K562 (cell line): ENCODE measurements at regions not wholly inside any gene's neighbourhood (a gene's known extent, or its start where the extent isn't known, plus 50 kb on each side); places are given as distances from the start of the nearest gene placed in this dataset.

ENCODE experiments used
- ATAC-seq: fragments of 200-7000 bp; cut with Tn5 transposase; 3 replicates; pipeline ENCODE4 v1.9.1; 2020; ENCODE audit warnings: moderate library complexity
- BruUV-seq: library from RNA; stranded (reverse); fragments of 400-500 nt; replicated peaks from 2 replicates; lab custom pipeline; 2021; lab: Mats Ljungman, UMichigan
- CTCF ChIA-PET: fragments of 300-600 bp; formaldehyde crosslinking; extraction: SDS; loops from one replicate; lab custom pipeline; 2021; ENCODE audit warnings: low intra/inter-chr PET ratio; lab: Yijun Ruan, JAX
- POLR2A ChIA-PET: fragments of 300-600, 350-650 bp; sonication (Branson Sonifier 250); formaldehyde crosslinking; extraction: SDS; loops from one replicate; lab custom pipeline; 2021; ENCODE audit warnings: antibody characterized with exemption, inconsistent platforms; lab: Yijun Ruan, JAX
- DNase-seq, 4 experiments: peaks; one replicate each; pipeline versions ENCODE4 v3.0.0 to v3.0.0-alpha.2; 2011 to 2018; ENCODE audit warnings: low spot score in 3 of 4, mixed read lengths in 3 of 4; ENCODE audit errors: extremely low read depth in 1 of 4
- FAIRE-seq: peaks from 2 replicates; lab custom pipeline; 2011; peaks lifted over from hg19 to GRCh38; lab: Jason Lieb, UNC
- H2AFZ ChIP-seq: 2 replicates; pipeline ENCODE4 v1.6.0; 2011; ENCODE audit warnings: low read depth, low read length, control low read depth, inconsistent platforms
- H3K27ac ChIP-seq: fragments of 200-600 bp; 3 replicates; pipeline ENCODE4 v1.8.0; 2011; ENCODE audit warnings: low read depth, mild to moderate bottlenecking, control low read depth, inconsistent platforms, low read length, moderate library complexity, mixed read lengths; ENCODE audit errors: extremely low read depth
- H3K27me3 ChIP-seq, 2 experiments: fragments of 300-600 bp in 1 of 2; 2 replicates in 1 of 2; 3 replicates in 1 of 2; pipeline versions ENCODE4 v1.6.0 to v1.8.0; 2011; ENCODE audit warnings: inconsistent platforms in 2 of 2, low read length in 2 of 2, mild to moderate bottlenecking in 1 of 2, mixed read lengths in 1 of 2, moderate library complexity in 1 of 2; ENCODE audit not compliant: control insufficient read depth in 2 of 2, insufficient read depth in 2 of 2
- H3K36me3 ChIP-seq: fragments of 300-600 bp; 3 replicates; pipeline ENCODE4 v1.8.0; 2011; ENCODE audit warnings: mild to moderate bottlenecking, low read length, inconsistent platforms; ENCODE audit not compliant: control insufficient read depth, insufficient read depth
- H3K4me1 ChIP-seq, 2 experiments: fragments of 200-600 bp in 1 of 2; replicated peaks in 1 of 2; 2 replicates in 1 of 2; 3 replicates in 1 of 2; pipeline versions ENCODE4 v1.5.1 to v1.8.0; 2011; ENCODE audit warnings: inconsistent platforms in 2 of 2, low read length in 2 of 2, mild to moderate bottlenecking in 1 of 2, mixed read lengths in 1 of 2, moderate library complexity in 1 of 2; ENCODE audit not compliant: control insufficient read depth in 2 of 2, insufficient read depth in 2 of 2
- H3K4me2 ChIP-seq: 2 replicates; pipeline ENCODE4 v1.6.1; 2011; ENCODE audit warnings: low read length, control low read depth, inconsistent platforms, mixed read lengths; ENCODE audit not compliant: insufficient read depth
- H3K4me3 ChIP-seq: fragments of 200-600 bp; sonication (generic), shearing (Covaris generic); 2 replicates; pipeline ENCODE4 v1.5.1; 2016; ENCODE audit warnings: control low read depth, inconsistent platforms
- H3K79me2 ChIP-seq: fragments of 200-600 bp; 3 replicates; pipeline ENCODE4 v1.8.0; 2011; ENCODE audit warnings: low read length, inconsistent platforms; ENCODE audit not compliant: control insufficient read depth, insufficient read depth
- H3K9ac ChIP-seq, 2 experiments: 2 replicates each; pipeline versions ENCODE4 v1.6.0 to v1.6.1; 2011; ENCODE audit warnings: low read depth in 2 of 2, low read length in 2 of 2, control low read depth in 1 of 2, inconsistent platforms in 1 of 2, mild to moderate bottlenecking in 1 of 2, mixed read lengths in 1 of 2; ENCODE audit not compliant: insufficient read depth in 1 of 2
- H3K9me1 ChIP-seq: one replicate; pipeline ENCODE4 v1.6.0; 2011; ENCODE audit warnings: inconsistent platforms, mild to moderate bottlenecking, low read length, moderate library complexity; ENCODE audit not compliant: control insufficient read depth, insufficient read depth
- H3K9me3 ChIP-seq: replicated peaks from 2 replicates; pipeline ENCODE4 v1.5.1; 2011; ENCODE audit warnings: low read depth, low read length, inconsistent platforms; ENCODE audit not compliant: control insufficient read depth, insufficient read depth
- H4K20me1 ChIP-seq: replicated peaks from 2 replicates; pipeline ENCODE4 v1.6.1; 2011; ENCODE audit warnings: low read length, inconsistent platforms, mixed read lengths; ENCODE audit not compliant: control insufficient read depth, insufficient read depth
- CTCFL ChIP-seq: IDR thresholded peaks from 2 replicates; pipeline ENCODE4 v1.6.1; 2011; ENCODE audit warnings: borderline replicate concordance, low read depth, mild to moderate bottlenecking, moderate library complexity, low read length; ENCODE audit not compliant: insufficient read depth, poor library complexity, severe bottlenecking
- MECOM ChIP-seq: fragments of 250-450 bp; sonication (Bioruptor Pico); IDR thresholded peaks from 2 replicates; pipeline ENCODE4 v1.8.0; 2022; ENCODE audit warnings: inconsistent platforms
- MEF2D ChIP-seq: conservative IDR thresholded peaks from 2 replicates; pipeline ENCODE4 v1.6.1; 2016; ENCODE audit warnings: low read depth, missing genetic modification characterization, missing compliant biosample characterization
- RBM25 ChIP-seq: fragments of 200-400 bp; formaldehyde crosslinking; IDR thresholded peaks from 2 replicates; pipeline ENCODE4 v1.6.1; 2018; ENCODE audit warnings: low read length, low read depth, moderate library complexity; ENCODE audit not compliant: severe bottlenecking
- RFX7 ChIP-seq: fragments of 250-450 bp; sonication (Bioruptor Pico); IDR thresholded peaks from 2 replicates; pipeline ENCODE4 v1.5.1; 2021; ENCODE audit warnings: mild to moderate bottlenecking
- RUNX1 ChIP-seq: sonication (generic); IDR thresholded peaks from 2 replicates; pipeline ENCODE4 v1.6.1; 2016; ENCODE audit warnings: antibody characterized with exemption, low read depth
- SP1 ChIP-seq: sonication (generic); formaldehyde crosslinking; IDR thresholded peaks from 2 replicates; pipeline ENCODE4 v1.8.1; 2022; ENCODE audit warnings: mild to moderate bottlenecking, missing genetic modification reagents
- WGBS: fragments of 100-300 bp; shearing (Covaris generic); methylation state at CpG from one replicate; pipeline ENCODE4 v1.1.6; 2016; ENCODE audit warnings: low coverage, mixed read lengths; ENCODE audit not compliant: insufficient coverage; ENCODE audit errors: missing lambda C conversion rate; 5-methylcytosine and 5-hydroxymethylcytosine counted together
- in situ Hi-C: fragments of 300-500 bp; cut with MboI; formaldehyde crosslinking; loops from 4 replicates; pipeline ENCODE4 v1.15.0; 2018; ENCODE audit warnings: inconsistent platforms, mixed read lengths
- intact Hi-C: fragments of 100-400 bp; cut with micrococcal nuclease; formaldehyde crosslinking; loops from 2 replicates; pipeline ENCODE4 v1.14.2; 2022

- Histone ChIP-seq H2AFZ (no peak overlapping the region), H3K9me3 (no peaks in the 10 kb centered on the region), H3K4me3 (no peak overlapping the region), H3K36me3 (no peaks in the 10 kb centered on the region), H3K9ac (no peak overlapping the region), H3K27ac (no peak overlapping the region), H3K9me1 (no peaks in the 10 kb centered on the region), H3K4me1 (no peaks in the 10 kb centered on the region), H4K20me1 (no peaks in the 10 kb centered on the region), H3K4me2 (no peak overlapping the region), H3K79me2 (no peaks in the 10 kb centered on the region), H3K27me3 (no peaks in the 10 kb centered on the region; a peak in 1 of 5 replicates)
- TF ChIP-seq SP1 (CRISPR knock-in tag) (no peak), MECOM (CRISPR knock-in tag) (no peak), RBM25 (no peak), CTCFL (no peak), MEF2D (tag) (no peak), RFX7 (CRISPR knock-in tag) (no peak), RUNX1 (no peak)
- no TSS peak for BruUV-seq
- CTCF ChIA-PET = no interaction called here
- DNase-seq (no peak), ATAC-seq (no peak), FAIRE-seq (no peak)
- in situ Hi-C loops = no loop called here
- WGBS = 4% methylated on average over 4 of the region's 4 CpGs
- intact Hi-C loops = no loop called here
- POLR2A ChIA-PET = interaction anchor here (0.7 kb wide), 1 partner anchor 18 kb away, joined by 3 read pairs; no protein-coding TSS in a partner anchor
Measured at GRCh38 chr5:3809455-3809854, 213.8 kb downstream of the IRX1 start.
